H1 (cell line): ENCODE measurements at regions not wholly inside any gene's neighbourhood (a gene's known extent, or its start where the extent isn't known, plus 50 kb on each side); places are given as distances from the start of the nearest gene placed in this dataset.

Experiments used
- CBX8 ChIP-seq: fragments of 300-800, 300-1000 bp; sonication (generic); IDR thresholded peaks from 2 replicates; pipeline ENCODE4 v1.7.1; 2016; ENCODE audit warnings: low read depth, low read length, borderline replicate concordance
- CHD7 ChIP-seq: fragments of 300-600 bp; sonication (generic); IDR thresholded peaks from 2 replicates; pipeline ENCODE4 v1.7.1; 2012; ENCODE audit warnings: low read length, moderate library complexity, mild to moderate bottlenecking, inconsistent platforms; ENCODE audit not compliant: insufficient replicate concordance
- NANOG ChIP-seq: IDR thresholded peaks from 2 replicates; pipeline ENCODE4 v1.6.1; 2011; ENCODE audit warnings: low read length, low read depth, mild to moderate bottlenecking, inconsistent platforms; ENCODE audit not compliant: insufficient read depth, poor library complexity, severe bottlenecking
- RNF2 ChIP-seq: fragments of 200-900, 300-1000 bp; sonication (generic); IDR thresholded peaks from 2 replicates; pipeline ENCODE4 v1.7.1; 2016; ENCODE audit warnings: borderline replicate concordance, low read depth, mild to moderate bottlenecking, antibody characterized with exemption, low read length; ENCODE audit not compliant: poor library complexity, severe bottlenecking; ENCODE audit errors: missing control alignments
- SIN3A ChIP-seq, 2 experiments: IDR thresholded peaks in 1 of 2; conservative IDR thresholded peaks in 1 of 2; 2 replicates each; pipeline ENCODE4 v1.6.1; 2011 to 2012; ENCODE audit warnings: low read length in 2 of 2, improper control_type of control experiment in 1 of 2, low read depth in 1 of 2, mild to moderate bottlenecking in 1 of 2
- SP2 ChIP-seq: IDR thresholded peaks from 2 replicates; pipeline ENCODE4 v1.6.1; 2012; ENCODE audit warnings: mild to moderate bottlenecking, low read length, inconsistent platforms

- TF ChIP-seq SIN3A (conservative IDR thresholded peaks at IDR 0.05 in 1 of 2, IDR thresholded peaks at IDR 0.05 in 1 of 2; ENCODE audit: low read depth in 1 of 2, low read length in 2 of 2) (no peak), CHD7 (no peak), RNF2 (no peak), NANOG (no peak), CBX8 (no peak), SP2 (no peak)
Observed at GRCh38 chr5:145246379-145246778, 588.8 kb downstream of the PRELID2 start (continued).
